GM12891 (cell line): ENCODE measurements at regions not wholly inside any gene's neighbourhood (a gene's known extent, or its start where the extent isn't known, plus 50 kb on each side); places are given as distances from the start of the nearest gene placed in this dataset.
A peak's percentile ranks its signal among the peaks of the same experiment; 100 is the strongest.
"Not testable (repeated sequence)": the region's sequence is repeated elsewhere in the genome, so short reads cannot be mapped to it uniquely, and the experiment has no call there.

Source experiments
- DNase-seq: peaks from one replicate; pipeline ENCODE4 v3.0.0; 2011; ENCODE audit warnings: low spot score; ENCODE audit not compliant: insufficient read length
- FAIRE-seq: peaks from 2 replicates; lab custom pipeline; 2011; peaks lifted over from hg19 to GRCh38; lab: Jason Lieb, UNC
- PAX5 ChIP-seq: IDR thresholded peaks from 2 replicates; pipeline ENCODE4 v1.6.1; 2011; ENCODE audit warnings: low read length, moderate library complexity, mild to moderate bottlenecking; ENCODE audit not compliant: insufficient read depth, severe bottlenecking
- POLR2A ChIP-seq: IDR thresholded peaks from 2 replicates; pipeline ENCODE4 v1.6.1; 2011; ENCODE audit warnings: low read depth, low read length, control low read depth
- POLR2AphosphoS5 ChIP-seq: IDR thresholded peaks from 2 replicates; pipeline ENCODE4 v1.6.1; 2011; ENCODE audit warnings: low read depth, low read length, control low read depth
- POU2F2 ChIP-seq: IDR thresholded peaks from 2 replicates; pipeline ENCODE4 v1.6.1; 2011; ENCODE audit warnings: low read depth, mild to moderate bottlenecking, control low read depth, low read length, moderate library complexity
- SPI1 ChIP-seq: IDR thresholded peaks from 2 replicates; pipeline ENCODE4 v1.6.1; 2011; ENCODE audit warnings: low read depth, low read length, control low read depth
- TAF1 ChIP-seq: IDR thresholded peaks from 2 replicates; pipeline ENCODE4 v1.6.1; 2011; ENCODE audit warnings: low read depth, low read length, control low read depth

- DNase-seq, result no peak
- FAIRE-seq, result no peak
- TF ChIP-seq POLR2AphosphoS5, result no peak
- TF ChIP-seq POLR2A, result no peak
- no peak for TF ChIP-seq TAF1
- no peak for TF ChIP-seq PAX5
- no peak for TF ChIP-seq POU2F2
- no peak for TF ChIP-seq SPI1
Observed at GRCh38 chr6:135673501-135674309, 176.2 kb upstream of the AHI1 start.

GRCh38 chr6:135675026-135675425 lies 176.5 kb upstream of the PDE7B start:
- TF ChIP-seq POLR2A, result no peak
- no peak for TF ChIP-seq SPI1
- no peak for TF ChIP-seq POU2F2
- no peak for TF ChIP-seq TAF1
- no peak for TF ChIP-seq PAX5
- TF ChIP-seq POLR2AphosphoS5, result no peak
- DNase-seq (no peak), FAIRE-seq (no peak)

- TF ChIP-seq TAF1, result no peak
- TF ChIP-seq POLR2AphosphoS5, result no peak
- no peak for TF ChIP-seq POLR2A
- TF ChIP-seq SPI1, result no peak
- no peak for TF ChIP-seq PAX5
- TF ChIP-seq POU2F2, result no peak
- peak; percentile 20 for DNase-seq
- no peak for FAIRE-seq
Observed at GRCh38 chr6:135675862-135676261, 175.6 kb upstream of the PDE7B start.

- TF ChIP-seq PAX5 (no peak), POLR2A (no peak), POU2F2 (no peak), POLR2AphosphoS5 (no peak), TAF1 (no peak), SPI1 (no peak)
- no peak for FAIRE-seq
Observed at GRCh38 chr6:135680964-135681913, 170.3 kb upstream of the PDE7B start.

GRCh38 chr6:135686784-135687301 lies 164.7 kb upstream of the PDE7B start:
- DNase-seq (no peak), FAIRE-seq (no peak)
- TF ChIP-seq POU2F2, result no peak
- no peak for TF ChIP-seq TAF1
- no peak for TF ChIP-seq POLR2A
- no peak for TF ChIP-seq SPI1
- no peak for TF ChIP-seq PAX5
- no peak for TF ChIP-seq POLR2AphosphoS5

More at GRCh38 chr6:135680964-135681913, 170.3 kb upstream of the PDE7B start:
- DNase-seq, result no peak

- not testable (repeated sequence) for DNase-seq
Observed at GRCh38 chr6:135688476-135688875, 163.0 kb upstream of the PDE7B start.

GRCh38 chr6:135692426-135692825 lies 159.1 kb upstream of the PDE7B start:
- DNase-seq, result no peak
- no peak for FAIRE-seq
- TF ChIP-seq POLR2A (no peak), POU2F2 (no peak), SPI1 (no peak), PAX5 (no peak), TAF1 (no peak), POLR2AphosphoS5 (no peak)

More at GRCh38 chr6:135688476-135688875, 163.0 kb upstream of the PDE7B start:
- FAIRE-seq, result not testable (repeated sequence)

- no peak for FAIRE-seq
- no peak for TF ChIP-seq SPI1
- no peak for TF ChIP-seq PAX5
- no peak for TF ChIP-seq POLR2AphosphoS5
- no peak for TF ChIP-seq TAF1
- TF ChIP-seq POLR2A, result no peak
- TF ChIP-seq POU2F2, result no peak
- DNase-seq, result no peak
Observed at GRCh38 chr6:135693811-135694370, 157.6 kb upstream of the PDE7B start.

- TF ChIP-seq SPI1, result no peak
- no peak for TF ChIP-seq POU2F2
- TF ChIP-seq TAF1, result no peak
- TF ChIP-seq POLR2A, result no peak
- TF ChIP-seq PAX5, result no peak
- TF ChIP-seq POLR2AphosphoS5, result no peak
- FAIRE-seq, result no peak
Observed at GRCh38 chr6:135699705-135700104, 151.8 kb upstream of the PDE7B start.

More at GRCh38 chr6:135699705-135700104, 151.8 kb upstream of the PDE7B start:
- no peak for DNase-seq
